Subcutaneous abdominal adipose tissue (tissue), 5 donors: ENCODE measurements at regions not wholly inside any gene's neighbourhood (a gene's known extent, or its start where the extent isn't known, plus 50 kb on each side); places are given as distances from the start of the nearest gene placed in this dataset.

Experiments used
- H3K27ac ChIP-seq: one replicate; pipeline ENCODE4 v1.7.0; 2013; ENCODE audit warnings: low read depth, mild to moderate bottlenecking, inconsistent platforms, low read length, moderate library complexity
- H3K27me3 ChIP-seq, 5 donors: one replicate each; pipeline ENCODE4 v1.7.0; 2013; ENCODE audit warnings: low read length in 5 of 5, inconsistent platforms in 1 of 5; ENCODE audit not compliant: control insufficient read depth in 5 of 5, insufficient read depth in 4 of 5
- H3K36me3 ChIP-seq, 5 donors: one replicate each; pipeline ENCODE4 v1.7.0; 2013; ENCODE audit warnings: low read length in 5 of 5; ENCODE audit not compliant: control insufficient read depth in 5 of 5, insufficient read depth in 5 of 5
- H3K4me1 ChIP-seq, 5 donors: one replicate each; pipeline ENCODE4 v1.7.0; 2013; ENCODE audit warnings: low read length in 5 of 5, mild to moderate bottlenecking in 3 of 5, moderate library complexity in 1 of 5; ENCODE audit not compliant: control insufficient read depth in 5 of 5, insufficient read depth in 5 of 5
- H3K4me3 ChIP-seq, 5 donors: one replicate each; pipeline ENCODE4 v1.7.0; 2013; ENCODE audit warnings: low read length in 5 of 5, low read depth in 1 of 5
- H3K9ac ChIP-seq, 5 donors: one replicate each; pipeline ENCODE4 v1.7.0; 2013; ENCODE audit warnings: low read length in 5 of 5, mild to moderate bottlenecking in 4 of 5, moderate library complexity in 3 of 5
- H3K9me3 ChIP-seq, 5 donors: one replicate each; pipeline ENCODE4 v1.7.0; 2013; ENCODE audit warnings: low read length in 5 of 5; ENCODE audit not compliant: control insufficient read depth in 5 of 5
- donor health status: healthy.
- donor health status: healthy.
- donor health status: healthy.
- donor health status: healthy.
- donor health status: healthy.

DNA sequence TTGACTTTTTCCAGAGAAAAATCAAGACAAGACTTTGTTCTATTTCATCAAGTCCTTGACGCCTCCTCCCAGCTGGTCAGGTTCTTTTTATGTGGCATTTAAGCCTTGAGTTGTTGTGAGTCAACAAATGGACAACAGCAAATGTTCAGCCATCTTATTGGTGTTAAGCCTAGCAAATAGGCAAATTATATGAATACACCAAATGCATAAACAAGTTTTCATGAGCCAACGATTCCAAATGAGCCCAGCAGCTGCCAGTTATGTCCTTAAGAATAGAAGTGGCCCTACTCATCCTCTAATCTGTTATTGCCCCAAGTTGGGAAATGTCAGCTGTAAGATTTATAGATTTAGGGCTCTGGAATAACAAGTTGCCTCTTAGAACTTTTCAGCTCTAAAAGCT is 312.0 kb downstream of the SOX4 start:
- Histone ChIP-seq H3K36me3 (no peaks in the 10 kb centered on the region), H3K9me3 (no peaks in the 10 kb centered on the region), H3K27ac (no peak overlapping the region), H3K9ac (no peak overlapping the region), H3K4me3 (no peak overlapping the region), H3K4me1 (no peaks in the 10 kb centered on the region), H3K27me3 (no peaks in the 10 kb centered on the region)

DNA sequence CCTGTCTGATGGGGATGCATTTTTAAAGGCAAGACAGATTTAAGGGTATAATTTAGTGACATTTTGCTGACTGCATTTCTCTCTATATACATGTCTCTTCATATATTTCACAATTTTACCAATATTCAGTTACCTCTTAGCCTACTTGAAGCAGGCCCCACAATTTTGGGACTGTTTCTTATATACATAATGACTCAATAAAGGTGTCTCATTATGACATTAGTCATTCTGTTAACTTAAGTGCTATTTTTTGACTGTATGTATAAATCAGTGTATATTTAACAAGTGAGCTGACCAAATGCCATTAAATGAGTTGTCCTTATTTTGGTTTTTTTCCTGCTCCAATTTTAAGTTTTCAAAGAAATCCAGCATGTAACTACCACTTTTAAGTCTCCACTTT is 313.3 kb downstream of the SOX4 start:
- H3K27ac ChIP-seq, result no peak overlapping the region
- H3K4me1 ChIP-seq, result no peaks in the 10 kb centered on the region
- no peaks in the 10 kb centered on the region for H3K27me3 ChIP-seq
- no peaks in the 10 kb centered on the region for H3K36me3 ChIP-seq
- no peak overlapping the region for H3K9ac ChIP-seq
- H3K9me3 ChIP-seq, result no peaks in the 10 kb centered on the region
- no peak overlapping the region for H3K4me3 ChIP-seq

DNA sequence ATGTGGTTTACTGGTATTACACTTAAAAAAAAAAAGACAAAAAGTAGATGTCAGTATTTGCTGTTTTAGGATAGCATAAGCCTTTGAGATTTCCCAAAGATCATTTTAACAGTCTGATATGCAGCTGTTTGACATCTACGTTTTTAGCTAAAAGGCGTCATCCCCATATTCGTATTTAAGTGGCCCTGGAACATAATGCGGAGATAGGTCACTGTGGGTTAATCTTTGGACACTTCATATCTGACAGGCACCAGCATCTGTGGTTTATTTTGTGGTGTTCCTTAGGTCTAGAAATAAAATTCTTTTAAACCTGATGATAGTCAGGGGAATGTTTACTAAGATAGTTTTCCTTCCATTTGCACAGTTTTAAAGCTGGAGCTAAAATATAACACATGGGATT is 313.7 kb downstream of the SOX4 start:
- no peaks in the 10 kb centered on the region for H3K27me3 ChIP-seq
- no peak overlapping the region for H3K27ac ChIP-seq
- no peaks in the 10 kb centered on the region for H3K36me3 ChIP-seq
- H3K9ac ChIP-seq, result no peak overlapping the region
- no peaks in the 10 kb centered on the region for H3K9me3 ChIP-seq
- no peaks in the 10 kb centered on the region for H3K4me1 ChIP-seq
- no peak overlapping the region for H3K4me3 ChIP-seq

DNA sequence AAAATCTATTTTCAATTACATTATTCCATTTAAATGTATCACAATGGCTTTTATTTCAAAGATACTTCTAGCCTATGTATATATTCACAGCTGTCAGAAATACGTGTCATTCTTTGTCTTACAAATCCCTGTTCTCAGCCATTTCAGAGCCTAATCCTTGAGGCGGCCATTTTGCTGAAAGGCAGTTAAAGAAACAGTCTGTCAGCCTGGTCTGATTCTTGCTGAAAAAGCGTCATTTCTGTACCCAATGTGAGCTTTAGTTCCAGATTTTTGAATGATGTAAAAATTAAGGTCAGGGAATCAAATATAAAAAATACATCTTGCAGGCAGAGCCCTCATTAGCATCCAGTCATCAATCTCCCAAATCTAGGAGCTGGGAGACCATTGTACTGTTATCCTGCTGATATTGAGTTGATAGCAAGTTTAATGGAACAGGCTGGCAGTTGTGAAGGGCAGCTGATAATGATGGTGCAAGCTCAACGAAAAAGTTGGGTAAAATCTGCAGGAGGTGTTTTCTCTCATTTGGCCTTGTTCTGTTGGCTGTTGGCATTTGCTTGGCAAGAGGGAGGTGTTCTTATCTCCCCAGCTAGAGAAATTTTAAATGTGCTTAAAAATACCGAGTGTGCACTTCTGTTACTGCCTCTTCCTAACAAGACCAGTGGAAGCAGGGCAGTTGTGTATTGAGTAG is 314.8 kb downstream of the SOX4 start:
- Histone ChIP-seq H3K4me3 (no peak overlapping the region), H3K9me3 (no peaks in the 10 kb centered on the region), H3K27ac (no peak overlapping the region), H3K9ac (no peak overlapping the region), H3K27me3 (no peaks in the 10 kb centered on the region), H3K4me1 (no peaks in the 10 kb centered on the region), H3K36me3 (no peaks in the 10 kb centered on the region)

DNA sequence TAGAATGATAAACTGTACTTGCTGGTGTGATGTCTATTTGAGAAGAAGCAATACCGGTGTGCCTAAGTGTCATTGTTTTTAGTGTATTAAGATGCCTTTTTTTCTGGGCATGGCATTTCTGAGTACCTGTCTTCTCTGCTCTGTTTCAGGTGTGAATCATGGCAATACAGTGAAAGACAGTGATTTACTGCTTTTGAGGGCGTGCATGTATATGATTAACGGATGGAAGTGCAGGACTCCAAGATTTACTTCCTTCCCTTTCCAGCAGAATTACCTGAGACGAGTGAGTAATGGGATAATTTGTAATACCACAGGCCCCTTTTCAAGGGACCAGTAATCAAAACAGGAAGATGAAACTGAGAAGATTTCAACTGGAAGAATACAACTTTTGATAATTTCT is 315.8 kb downstream of the SOX4 start:
- Histone ChIP-seq H3K27ac (no peak overlapping the region), H3K36me3 (no peaks in the 10 kb centered on the region), H3K27me3 (no peaks in the 10 kb centered on the region), H3K4me3 (no peak overlapping the region), H3K4me1 (peaks cover 0 to 6% (median 3%) of the 10 kb centered on the region in 5 donors), H3K9ac (no peak overlapping the region), H3K9me3 (no peaks in the 10 kb centered on the region)

- peaks cover 0 to 17% (median 12%) of the 10 kb centered on the region in 5 donors for H3K4me1 ChIP-seq
- H3K9ac ChIP-seq, result no peak overlapping the region
- H3K27ac ChIP-seq, result no peak overlapping the region
- H3K4me3 ChIP-seq, result no peak overlapping the region
- H3K9me3 ChIP-seq, result no peaks in the 10 kb centered on the region
- no peaks in the 10 kb centered on the region for H3K36me3 ChIP-seq
- no peaks in the 10 kb centered on the region for H3K27me3 ChIP-seq
Measured at GRCh38 chr6:21911208-21911607, 317.7 kb downstream of the SOX4 start.

GRCh38 chr6:21912151-21912832 is 318.7 kb downstream of the SOX4 start:
- no peaks in the 10 kb centered on the region for H3K9me3 ChIP-seq

GRCh38 chr6:21914121-21914973 is 320.8 kb downstream of the SOX4 start:
- no peaks in the 10 kb centered on the region for H3K36me3 ChIP-seq
- H3K27me3 ChIP-seq, result no peaks in the 10 kb centered on the region
- no peaks in the 10 kb centered on the region for H3K9me3 ChIP-seq
- H3K4me1 ChIP-seq, result peaks cover 0 to 17% (median 12%) of the 10 kb centered on the region in 5 donors
- H3K27ac ChIP-seq, result no peak overlapping the region
- no peak overlapping the region for H3K9ac ChIP-seq
- H3K4me3 ChIP-seq, result peak overlapping the region; percentile 17 to 56 (median 40)

More at GRCh38 chr6:21912151-21912832, 318.7 kb downstream of the SOX4 start:
- no peaks in the 10 kb centered on the region for H3K27me3 ChIP-seq
- H3K4me1 ChIP-seq, result peaks cover 0 to 17% (median 12%) of the 10 kb centered on the region in 5 donors
- H3K36me3 ChIP-seq, result no peaks in the 10 kb centered on the region
- H3K27ac ChIP-seq, result no peak overlapping the region
- H3K9ac ChIP-seq, result no peak overlapping the region
- no peak overlapping the region for H3K4me3 ChIP-seq

DNA sequence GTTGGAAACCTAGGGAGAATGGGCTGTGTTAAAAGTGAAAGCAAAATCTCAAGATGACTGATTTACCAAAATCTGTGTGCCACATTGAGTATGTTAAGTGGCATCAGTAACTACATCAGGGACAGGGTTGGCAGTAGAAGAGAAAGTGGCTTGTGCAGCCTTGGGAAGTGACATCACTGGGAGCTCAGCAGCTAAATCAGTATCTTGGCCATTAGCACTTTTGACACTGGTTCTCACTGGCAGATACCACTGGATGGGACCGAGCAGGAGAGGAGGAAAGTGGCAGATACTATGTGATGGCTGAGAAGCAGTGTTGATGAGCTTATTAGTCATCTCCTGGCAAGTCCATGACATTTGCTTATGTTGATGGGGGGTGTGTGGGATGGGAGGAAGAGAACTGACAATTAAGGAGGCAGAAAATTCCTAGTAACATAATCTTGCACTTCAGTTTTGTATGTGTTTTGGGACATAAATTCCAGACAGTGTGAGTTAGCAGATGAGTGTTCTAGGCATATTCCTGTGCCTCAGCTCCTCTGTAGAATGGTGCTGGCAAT is 322.2 kb downstream of the SOX4 start:
- H3K9ac ChIP-seq, result no peak overlapping the region
- H3K27ac ChIP-seq, result no peak overlapping the region
- H3K4me3 ChIP-seq, result peak overlapping the region in 4 of 5 donors; percentile 17 to 55 (median 20)
- no peaks in the 10 kb centered on the region for H3K9me3 ChIP-seq
- H3K27me3 ChIP-seq, result no peaks in the 10 kb centered on the region
- H3K36me3 ChIP-seq, result no peaks in the 10 kb centered on the region
- peaks cover 0 to 17% (median 12%) of the 10 kb centered on the region in 5 donors for H3K4me1 ChIP-seq
